ENCODE measurements at regions not wholly inside any gene's neighbourhood (a gene's known extent, or its start where the extent isn't known, plus 50 kb on each side); places are given as distances from the start of the nearest gene placed in this dataset.

- TF ChIP-seq CTCF (IDR thresholded peaks at IDR 0.05; ENCODE audit: borderline replicate concordance, insufficient read depth, low read depth, low read length): no peak
- no peak overlapping the region for H3K4me3 ChIP-seq (ENCODE audit: low read depth, low read length)
Measured at GRCh38 chr11:62018981-62019664, 51.7 kb upstream of the FTH1 start.

- H3K4me3 ChIP-seq (ENCODE audit: low read depth, low read length): no peak overlapping the region
- TF ChIP-seq CTCF (IDR thresholded peaks at IDR 0.05; ENCODE audit: borderline replicate concordance, insufficient read depth, low read depth, low read length): no peak
Measured at GRCh38 chr11:62017878-62018655, 50.6 kb upstream of the FTH1 start.

Data from GM12875 (cell line).